Neural cell (in vitro differentiated cells): ENCODE measurements at regions not wholly inside any gene's neighbourhood (a gene's known extent, or its start where the extent isn't known, plus 50 kb on each side); places are given as distances from the start of the nearest gene placed in this dataset.

Experiments
- H2AFZ ChIP-seq: fragments of 200-600, 300-800 bp; sonication (generic), shearing (Covaris generic); 2 replicates; pipeline ENCODE4 v1.6.0; 2014; ENCODE audit warnings: low read depth, mild to moderate bottlenecking, antibody characterized with exemption, low read length, moderate library complexity
- H3F3A ChIP-seq: fragments of 200-600 bp; shearing (Covaris generic); 2 replicates; pipeline ENCODE4 v1.6.1; 2016; ENCODE audit warnings: mild to moderate bottlenecking, moderate library complexity, mixed read lengths, antibody characterized with exemption, low read length; ENCODE audit not compliant: insufficient read depth, poor library complexity, severe bottlenecking
- H3K27ac ChIP-seq: fragments of 200-600, 300-800 bp; sonication (generic), shearing (Covaris generic); 2 replicates; pipeline ENCODE4 v1.5.1; 2014; ENCODE audit warnings: mild to moderate bottlenecking, low read length, moderate library complexity
- H3K27me3 ChIP-seq: fragments of 300-800, 200-600 bp; sonication (generic), shearing (Covaris generic); 2 replicates; pipeline ENCODE4 v1.6.0; 2014; ENCODE audit warnings: mild to moderate bottlenecking, low read depth, low read length, moderate library complexity; ENCODE audit not compliant: insufficient read depth
- H3K36me3 ChIP-seq: fragments of 300-800, 200-600 bp; sonication (generic), shearing (Covaris generic); 2 replicates; pipeline ENCODE4 v1.5.1; 2014; ENCODE audit warnings: mild to moderate bottlenecking, antibody characterized with exemption, low read length, moderate library complexity; ENCODE audit not compliant: insufficient read depth
- H3K4me2 ChIP-seq: fragments of 300-800, 200-600 bp; sonication (generic), shearing (Covaris generic); 2 replicates; pipeline ENCODE4 v1.6.0; 2014; ENCODE audit warnings: mild to moderate bottlenecking, low read length
- H3K4me3 ChIP-seq: fragments of 300-800, 200-600 bp; sonication (generic), shearing (Covaris generic); 2 replicates; pipeline ENCODE4 v1.5.1; 2014; ENCODE audit warnings: mild to moderate bottlenecking, low read length, moderate library complexity
- H3K79me2 ChIP-seq: fragments of 200-600 bp; shearing (Covaris generic); replicated peaks from 2 replicates; pipeline ENCODE4 v1.6.0; 2014; ENCODE audit warnings: mild to moderate bottlenecking, low read length, moderate library complexity; ENCODE audit not compliant: insufficient read depth
- H3K9ac ChIP-seq: fragments of 300-800, 200-600 bp; sonication (generic), shearing (Covaris generic); 2 replicates; pipeline ENCODE4 v1.6.1; 2016; ENCODE audit warnings: mild to moderate bottlenecking, low read length, mixed read lengths
- H3K9me2 ChIP-seq: fragments of 200-600 bp; shearing (Covaris generic); 2 replicates; pipeline ENCODE4 v1.6.1; 2016; ENCODE audit warnings: mild to moderate bottlenecking, low read length, mixed read lengths; ENCODE audit not compliant: insufficient read depth
- H3K9me3 ChIP-seq: fragments of 200-600, 300-800 bp; sonication (generic), shearing (Covaris generic); 2 replicates; pipeline ENCODE4 v1.6.1; 2016; ENCODE audit warnings: mild to moderate bottlenecking, mixed run types, low read length, moderate library complexity, mixed read lengths
- H4K20me1 ChIP-seq: fragments of 200-600 bp; shearing (Covaris generic); 2 replicates; pipeline ENCODE4 v1.6.1; 2016; ENCODE audit warnings: mild to moderate bottlenecking, mixed run types; ENCODE audit not compliant: insufficient read depth
- CTCF ChIP-seq: fragments of 450-650 bp; IDR thresholded peaks from 2 replicates; pipeline ENCODE4 v1.5.1; 2014; ENCODE audit warnings: antibody characterized with exemption, mild to moderate bottlenecking, moderate library complexity; ENCODE audit not compliant: poor library complexity, severe bottlenecking
- EP300 ChIP-seq: fragments of 450-650 bp; conservative IDR thresholded peaks from 2 replicates; pipeline ENCODE4 v1.6.1; 2014; ENCODE audit warnings: antibody characterized with exemption, mild to moderate bottlenecking, moderate library complexity; ENCODE audit not compliant: poor library complexity, severe bottlenecking
- EZH2 ChIP-seq: fragments of 200-600, 300-800 bp; shearing (Covaris generic), sonication (generic); IDR thresholded peaks from 2 replicates; pipeline ENCODE4 v1.6.1; 2014; ENCODE audit warnings: antibody characterized with exemption, low read length, borderline replicate concordance, mild to moderate bottlenecking; ENCODE audit not compliant: insufficient read depth, poor library complexity, severe bottlenecking
- MXI1 ChIP-seq: fragments of 450-650 bp; conservative IDR thresholded peaks from 2 replicates; pipeline ENCODE4 v1.6.1; 2014; ENCODE audit warnings: antibody characterized with exemption, mild to moderate bottlenecking; ENCODE audit not compliant: poor library complexity, severe bottlenecking
- POLR2AphosphoS5 ChIP-seq: IDR thresholded peaks from 2 replicates; pipeline ENCODE4 v1.6.1; 2012
- RAD21 ChIP-seq: fragments of 450-650 bp; conservative IDR thresholded peaks from 2 replicates; pipeline ENCODE4 v1.6.1; 2014; ENCODE audit warnings: antibody characterized with exemption, mild to moderate bottlenecking, moderate library complexity
- REST ChIP-seq: IDR thresholded peaks from 2 replicates; pipeline ENCODE4 v1.6.1; 2012; ENCODE audit warnings: borderline replicate concordance
- SMC3 ChIP-seq: fragments of 450-650 bp; conservative IDR thresholded peaks from 2 replicates; pipeline ENCODE4 v1.6.1; 2014; ENCODE audit warnings: antibody characterized with exemption, mild to moderate bottlenecking, moderate library complexity; ENCODE audit not compliant: poor library complexity
- TAF1 ChIP-seq: IDR thresholded peaks from 2 replicates; pipeline ENCODE4 v1.6.1; 2012; ENCODE audit warnings: low read depth

GRCh38 chr5:121688126-121688525 is 163.6 kb upstream of the FTMT start:
- no peaks in the 10 kb centered on the region for H4K20me1 ChIP-seq
- TF ChIP-seq TAF1 (no peak), EZH2 (no peak), POLR2AphosphoS5 (no peak), MXI1 (no peak), REST (no peak), CTCF (no peak), SMC3 (no peak), RAD21 (no peak), EP300 (no peak)
- H3F3A ChIP-seq = no peaks in the 10 kb centered on the region
- H3K9me3 ChIP-seq = no peaks in the 10 kb centered on the region
- H3K4me2 ChIP-seq = no peak overlapping the region
- no peaks in the 10 kb centered on the region for H3K36me3 ChIP-seq
- H3K4me3 ChIP-seq = no peak overlapping the region
- H3K79me2 ChIP-seq = no peaks in the 10 kb centered on the region
- no peak overlapping the region for H2AFZ ChIP-seq
- no peak overlapping the region for H3K9ac ChIP-seq
- H3K27me3 ChIP-seq = no peaks in the 10 kb centered on the region
- H3K27ac ChIP-seq = no peak overlapping the region
- H3K9me2 ChIP-seq = no peaks in the 10 kb centered on the region

- H3K79me2 ChIP-seq = no peaks in the 10 kb centered on the region
- no peaks in the 10 kb centered on the region for H3K27me3 ChIP-seq
- H3K9ac ChIP-seq = no peak overlapping the region
- TF ChIP-seq TAF1 (no peak), EP300 (no peak), EZH2 (no peak), SMC3 (no peak), POLR2AphosphoS5 (no peak), REST (no peak), MXI1 (no peak), RAD21 (no peak), CTCF (no peak)
- no peak overlapping the region for H3K27ac ChIP-seq
- H3F3A ChIP-seq = no peaks in the 10 kb centered on the region
- H4K20me1 ChIP-seq = no peaks in the 10 kb centered on the region
- no peaks in the 10 kb centered on the region for H3K36me3 ChIP-seq
- H3K4me3 ChIP-seq = no peak overlapping the region
- H2AFZ ChIP-seq = no peak overlapping the region
- no peaks in the 10 kb centered on the region for H3K9me2 ChIP-seq
- no peak overlapping the region for H3K4me2 ChIP-seq
- no peaks in the 10 kb centered on the region for H3K9me3 ChIP-seq
Measured at GRCh38 chr5:121688781-121689180, 162.9 kb upstream of the FTMT start.
